C1 segment of cervical spinal cord (tissue), 14 donors: ENCODE measurements at regions not wholly inside any gene's neighbourhood (a gene's known extent, or its start where the extent isn't known, plus 50 kb on each side); places are given as distances from the start of the nearest gene placed in this dataset.

ENCODE experiments used
- DNase-seq, 14 donors: peaks; one replicate each; lab custom pipeline; 2025; lab: John Stamatoyannopoulos, UW

- no peak for DNase-seq
Observed at GRCh38 chr18:78735131-78736014, 244.2 kb upstream of the SALL3 start.

GRCh38 chr18:78736015-78736690 lies 243.5 kb upstream of the SALL3 start:
- no peak for DNase-seq

- DNase-seq = no peak
Observed at GRCh38 chr18:78737006-78737915, 242.4 kb upstream of the SALL3 start.

DNA sequence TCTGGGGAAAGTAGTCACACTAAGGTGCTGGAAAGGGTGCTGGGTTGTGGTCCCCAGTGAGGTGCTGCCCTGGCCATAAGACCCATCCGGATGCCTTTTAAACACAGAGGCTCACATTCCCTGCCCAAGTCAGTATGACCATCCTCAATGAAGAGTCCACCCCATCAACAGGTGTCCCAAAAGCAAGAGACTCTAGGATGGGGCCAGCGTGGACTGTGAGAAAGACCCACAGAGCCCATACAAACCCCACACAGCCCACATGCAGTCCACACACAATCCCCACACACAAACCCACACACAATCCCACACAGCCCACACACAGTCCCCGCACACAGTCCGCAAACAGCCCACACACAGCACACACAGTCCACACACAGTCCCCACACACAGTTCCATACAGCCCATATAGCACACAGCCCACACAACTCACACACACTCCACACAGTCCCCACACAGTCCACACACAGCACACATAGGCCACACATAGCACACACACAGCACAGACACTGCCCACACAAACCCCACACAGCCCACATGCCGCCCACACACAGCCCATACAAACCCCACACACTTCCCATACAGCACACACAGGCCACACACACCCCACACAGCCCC lies 241.4 kb upstream of the SALL3 start:
- no peak for DNase-seq

- DNase-seq = no peak
Observed at GRCh38 chr18:78739115-78739514, 240.5 kb upstream of the SALL3 start.

GRCh38 chr18:78739882-78740677 lies 239.5 kb upstream of the SALL3 start:
- DNase-seq = no peak

DNA sequence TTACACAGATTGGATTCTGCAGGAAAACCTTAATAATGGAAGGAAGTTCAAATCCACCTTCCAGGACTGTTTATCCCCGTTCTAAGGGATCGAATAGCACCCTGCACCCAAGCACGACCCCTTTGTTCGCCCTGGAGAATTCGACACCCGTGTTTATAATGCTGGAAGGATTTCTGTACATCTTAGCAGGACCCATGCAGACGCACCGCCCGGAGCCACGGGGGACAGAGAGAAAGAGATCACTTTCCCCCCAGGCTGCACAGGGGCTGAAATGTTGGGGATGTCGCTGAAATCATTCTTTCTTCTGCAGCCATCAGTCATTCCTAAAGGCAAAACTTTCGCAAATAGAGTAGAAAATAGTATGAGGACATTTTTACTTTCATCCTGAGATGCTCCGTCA lies 238.7 kb upstream of the SALL3 start:
- DNase-seq = no peak

GRCh38 chr18:78741381-78742217 lies 238.0 kb upstream of the SALL3 start:
- no peak for DNase-seq

- no peak for DNase-seq
Observed at GRCh38 chr18:78742218-78742745, 237.3 kb upstream of the SALL3 start.

- no peak for DNase-seq
Observed at GRCh38 chr18:78743078-78743477, 236.5 kb upstream of the SALL3 start.

DNA sequence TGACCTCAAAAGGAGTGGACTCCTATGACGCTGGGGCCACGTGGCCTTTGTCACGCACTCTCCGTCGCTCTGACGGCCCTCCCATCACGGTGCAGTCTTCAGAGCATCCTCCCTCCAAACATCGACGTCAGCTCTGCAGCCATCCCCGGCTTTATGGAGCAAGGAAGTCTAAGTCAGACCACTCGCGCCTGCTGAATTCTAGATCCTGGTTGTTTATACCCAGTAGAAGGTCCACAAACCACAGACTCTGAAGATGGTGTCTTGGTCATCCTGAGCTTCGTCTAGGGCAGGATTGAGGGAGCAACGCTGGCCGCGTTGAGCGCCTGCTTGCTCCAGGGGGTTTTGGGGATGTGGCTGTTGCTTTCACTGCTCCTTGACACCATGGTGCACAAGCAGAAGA lies 228.0 kb upstream of the SALL3 start:
- DNase-seq = no peak

DNA sequence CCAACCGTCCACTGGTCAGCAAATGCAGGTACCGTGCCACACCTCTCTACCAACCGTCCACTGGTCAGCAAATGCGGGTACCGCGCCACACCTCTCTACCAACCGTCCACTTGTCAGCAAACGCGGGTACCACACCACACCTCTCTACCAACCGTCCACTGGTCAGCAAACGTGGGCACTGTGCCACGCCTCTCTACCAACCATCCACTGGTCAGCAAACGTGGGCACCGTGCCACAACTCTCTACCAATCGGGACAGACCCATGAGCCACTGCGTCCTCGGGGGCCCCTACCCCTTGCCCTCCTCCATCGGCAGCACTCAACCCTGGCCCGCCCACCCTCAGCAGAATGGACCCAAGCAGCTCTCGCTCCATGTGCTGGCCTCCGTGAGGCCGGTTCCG lies 226.4 kb upstream of the SALL3 start:
- DNase-seq = no peak

DNA sequence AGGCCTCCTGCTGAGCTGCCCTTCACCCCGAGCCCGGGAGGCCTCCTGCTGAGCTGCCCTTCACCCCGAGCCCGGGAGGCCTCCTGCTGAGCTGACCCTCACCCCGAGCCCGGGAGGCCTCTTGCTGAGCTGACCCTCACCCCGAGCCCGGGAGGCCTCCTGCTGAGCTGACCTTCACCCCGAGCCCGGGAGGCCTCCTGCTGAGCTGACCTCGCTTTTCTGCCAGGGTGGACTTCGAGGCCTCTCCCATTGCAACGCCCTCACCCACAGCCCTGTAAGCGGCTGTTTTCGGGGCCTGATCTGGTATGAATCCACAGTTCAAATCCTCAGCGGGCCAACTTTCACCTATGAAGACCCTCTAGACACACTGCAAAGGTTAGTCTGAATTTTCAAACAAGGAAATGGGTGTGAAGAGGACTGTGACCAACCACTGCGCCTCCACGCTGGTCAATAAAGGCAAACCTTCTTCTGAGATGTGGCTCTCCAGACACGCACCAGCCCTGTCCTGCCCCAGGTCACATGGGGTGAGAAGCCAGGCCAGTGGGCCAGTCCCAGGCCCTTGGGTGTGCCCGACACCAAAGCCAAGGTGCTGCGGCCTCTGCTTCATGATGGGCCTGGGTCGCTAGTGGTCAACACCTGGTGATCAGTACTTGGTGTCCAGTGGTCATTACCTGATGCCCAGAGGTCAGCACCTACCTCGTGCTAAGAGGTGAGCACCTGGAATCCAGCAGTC lies 225.1 kb upstream of the SALL3 start:
- no peak for DNase-seq

DNA sequence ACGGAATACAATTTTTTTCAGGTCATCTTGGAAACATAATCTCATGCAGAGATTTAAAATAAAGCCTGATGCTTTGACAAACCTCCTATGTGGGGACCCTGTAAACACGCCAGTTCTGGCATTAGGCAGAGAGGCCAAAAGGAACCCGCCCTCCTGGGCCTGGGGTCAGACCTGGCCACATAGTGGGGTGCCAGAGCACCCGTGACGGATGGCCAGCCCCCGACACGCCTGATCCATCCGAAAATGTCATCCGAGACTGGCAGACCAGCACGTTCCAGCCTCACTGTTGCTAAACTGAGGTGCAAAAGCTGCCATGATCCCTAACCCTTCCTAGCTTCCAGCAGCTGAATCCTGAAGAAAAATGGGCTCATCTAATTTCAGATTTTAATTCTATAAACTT lies 222.6 kb upstream of the SALL3 start:
- DNase-seq = no peak

DNA sequence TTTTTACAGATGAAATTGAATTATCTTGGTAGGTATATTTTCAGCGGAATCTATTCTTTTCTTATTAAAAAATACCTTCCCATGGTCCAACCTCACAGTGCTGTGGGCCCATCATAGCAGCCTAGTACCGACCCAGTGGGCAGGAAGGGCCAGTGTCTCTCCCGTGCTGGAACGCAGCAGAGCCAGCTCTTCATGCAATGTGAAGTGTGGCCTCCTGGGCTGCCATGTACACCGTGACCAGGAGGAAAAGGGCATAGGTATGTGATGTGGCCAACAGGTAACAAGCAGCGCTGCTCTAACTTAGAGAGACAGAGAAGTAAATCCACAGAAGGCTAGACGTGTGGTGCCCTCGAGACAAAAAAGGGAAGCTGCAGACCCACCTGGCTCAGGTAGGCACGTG lies 221.1 kb upstream of the SALL3 start:
- DNase-seq = no peak

DNA sequence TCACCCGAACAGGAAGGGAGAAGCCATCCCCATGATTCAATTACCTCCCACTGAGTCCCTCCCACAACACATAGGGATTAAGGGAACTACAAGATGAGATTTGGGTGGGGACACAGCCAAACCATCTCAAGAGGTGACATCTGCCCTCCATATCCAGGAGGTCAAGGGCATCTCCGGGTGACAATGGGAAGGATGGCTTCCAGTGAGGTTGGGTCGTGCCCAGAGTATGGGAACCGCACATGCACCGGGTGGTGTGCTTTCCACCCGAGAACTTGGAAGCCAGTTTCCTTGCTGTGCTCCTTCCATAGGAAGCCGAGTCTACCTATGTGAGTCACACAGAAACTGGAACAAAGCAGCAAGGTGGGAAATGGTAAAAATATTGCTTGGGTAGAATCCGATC lies 216.9 kb upstream of the SALL3 start:
- no peak for DNase-seq

GRCh38 chr18:78764544-78764943 lies 215.1 kb upstream of the SALL3 start:
- DNase-seq = no peak

GRCh38 chr18:78765142-78765541 lies 214.5 kb upstream of the SALL3 start:
- no peak for DNase-seq
